ENCODE measurements at regions not wholly inside any gene's neighbourhood (a gene's known extent, or its start where the extent isn't known, plus 50 kb on each side); places are given as distances from the start of the nearest gene placed in this dataset.

DNA sequence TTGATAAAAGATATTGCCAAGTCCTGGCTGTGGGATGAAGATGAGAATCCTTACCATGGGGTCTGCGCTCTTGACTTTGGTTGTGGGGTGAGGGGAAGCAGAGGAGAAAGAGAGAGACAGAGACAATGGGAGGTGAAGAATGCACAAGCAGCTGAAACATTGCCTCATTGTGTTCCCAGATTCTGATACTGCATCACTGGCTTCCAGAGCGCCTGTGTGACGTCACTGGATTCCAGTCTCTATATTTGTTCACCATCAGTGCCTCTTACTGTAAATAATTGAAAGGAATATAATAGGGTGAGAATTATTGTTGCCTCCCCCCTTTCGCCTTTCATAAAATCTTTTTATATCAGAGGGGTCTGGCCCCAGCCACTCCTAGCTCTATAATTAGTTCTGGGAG is 188.9 kb upstream of the NTF3 start:
- H3K36me3 ChIP-seq (ENCODE audit: control insufficient read depth, insufficient read depth, low read length) = no peaks in the 10 kb centered on the region
- 100% methylated on average over 2 of the region's 4 CpGs for WGBS (ENCODE audit: insufficient coverage, low lambda C conversion rate)
- DNase-seq = peak in 1 of 2 donors; percentile 11
- no peaks in the 10 kb centered on the region for H3K27me3 ChIP-seq (ENCODE audit: control insufficient read depth, insufficient read depth, low read length)
- H3K4me3 ChIP-seq (ENCODE audit: low read length) = no peak overlapping the region
- peaks cover 18% of the 10 kb centered on the region for H3K4me1 ChIP-seq (ENCODE audit: control insufficient read depth, insufficient read depth, low read length)
- no peak overlapping the region for H3K27ac ChIP-seq (ENCODE audit: low read length)
- H3K9me3 ChIP-seq (ENCODE audit: control insufficient read depth, low read depth, low read length) = no peaks in the 10 kb centered on the region

- WGBS (ENCODE audit: insufficient coverage, low lambda C conversion rate) = no CpG with 5 or more reads among the region's 5 CpGs
- Histone ChIP-seq H3K9me3 (ENCODE audit: control insufficient read depth, low read depth, low read length) (no peaks in the 10 kb centered on the region), H3K4me1 (ENCODE audit: control insufficient read depth, insufficient read depth, low read length) (peaks cover 18% of the 10 kb centered on the region)
Observed at GRCh38 chr12:5244513-5244972, 187.4 kb upstream of the NTF3 start.

DNA sequence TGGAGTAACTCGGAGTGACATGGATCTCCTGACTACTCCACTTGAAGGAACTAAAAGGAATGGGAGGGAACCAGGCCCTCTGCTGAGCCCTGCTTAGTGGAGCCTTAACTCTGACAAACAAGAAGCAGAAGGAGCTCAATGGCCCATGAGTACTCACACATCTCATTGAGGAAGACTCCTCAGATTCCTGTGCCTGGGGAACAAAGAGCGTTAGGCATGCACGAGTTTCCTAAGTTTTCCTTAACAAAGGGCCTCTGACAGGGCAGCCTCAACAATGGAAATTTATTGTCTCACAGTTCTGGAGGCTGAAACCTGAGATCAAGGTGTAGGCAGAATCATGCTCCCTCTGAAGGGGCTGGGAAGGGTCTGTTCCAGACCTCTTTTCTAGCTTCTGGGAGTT is 185.7 kb upstream of the NTF3 start:
- no CpG with 5 or more reads among the region's 3 CpGs for WGBS (ENCODE audit: insufficient coverage, low lambda C conversion rate)
- Histone ChIP-seq H3K27me3 (ENCODE audit: control insufficient read depth, insufficient read depth, low read length) (no peaks in the 10 kb centered on the region), H3K4me1 (ENCODE audit: control insufficient read depth, insufficient read depth, low read length) (peaks cover 18% of the 10 kb centered on the region), H3K9me3 (ENCODE audit: control insufficient read depth, low read depth, low read length) (no peaks in the 10 kb centered on the region), H3K4me3 (ENCODE audit: low read length) (no peak overlapping the region), H3K27ac (ENCODE audit: low read length) (no peak overlapping the region), H3K36me3 (ENCODE audit: control insufficient read depth, insufficient read depth, low read length) (no peaks in the 10 kb centered on the region)
- DNase-seq = no peak

More at GRCh38 chr12:5244513-5244972, 187.4 kb upstream of the NTF3 start:
- Histone ChIP-seq H3K4me3 (ENCODE audit: low read length) (no peak overlapping the region), H3K27me3 (ENCODE audit: control insufficient read depth, insufficient read depth, low read length) (no peaks in the 10 kb centered on the region), H3K27ac (ENCODE audit: low read length) (peak overlapping the region; percentile 33), H3K36me3 (ENCODE audit: control insufficient read depth, insufficient read depth, low read length) (no peaks in the 10 kb centered on the region)
- peak; percentile 55 to 75 for DNase-seq

GRCh38 chr12:5247144-5247543 is 184.8 kb upstream of the NTF3 start:
- Histone ChIP-seq H3K27me3 (ENCODE audit: control insufficient read depth, insufficient read depth, low read length) (no peaks in the 10 kb centered on the region), H3K27ac (ENCODE audit: low read length) (no peak overlapping the region), H3K4me1 (ENCODE audit: control insufficient read depth, insufficient read depth, low read length) (peaks cover 18% of the 10 kb centered on the region), H3K36me3 (ENCODE audit: control insufficient read depth, insufficient read depth, low read length) (no peaks in the 10 kb centered on the region), H3K9me3 (ENCODE audit: control insufficient read depth, low read depth, low read length) (no peaks in the 10 kb centered on the region), H3K4me3 (ENCODE audit: low read length) (no peak overlapping the region)
- no peak for DNase-seq
- WGBS (ENCODE audit: insufficient coverage, low lambda C conversion rate) = no CpG with 5 or more reads among the region's 3 CpGs

- Histone ChIP-seq H3K27ac (ENCODE audit: low read length) (no peak overlapping the region), H3K36me3 (ENCODE audit: control insufficient read depth, insufficient read depth, low read length) (no peaks in the 10 kb centered on the region), H3K9me3 (ENCODE audit: control insufficient read depth, low read depth, low read length) (no peaks in the 10 kb centered on the region), H3K4me1 (ENCODE audit: control insufficient read depth, insufficient read depth, low read length) (peaks cover 18% of the 10 kb centered on the region), H3K4me3 (ENCODE audit: low read length) (no peak overlapping the region), H3K27me3 (ENCODE audit: control insufficient read depth, insufficient read depth, low read length) (no peaks in the 10 kb centered on the region)
- DNase-seq = no peak
- WGBS (ENCODE audit: insufficient coverage, low lambda C conversion rate) = 85% methylated on average over 2 of the region's 3 CpGs
Observed at GRCh38 chr12:5248230-5248629, 183.7 kb upstream of the NTF3 start.

DNA sequence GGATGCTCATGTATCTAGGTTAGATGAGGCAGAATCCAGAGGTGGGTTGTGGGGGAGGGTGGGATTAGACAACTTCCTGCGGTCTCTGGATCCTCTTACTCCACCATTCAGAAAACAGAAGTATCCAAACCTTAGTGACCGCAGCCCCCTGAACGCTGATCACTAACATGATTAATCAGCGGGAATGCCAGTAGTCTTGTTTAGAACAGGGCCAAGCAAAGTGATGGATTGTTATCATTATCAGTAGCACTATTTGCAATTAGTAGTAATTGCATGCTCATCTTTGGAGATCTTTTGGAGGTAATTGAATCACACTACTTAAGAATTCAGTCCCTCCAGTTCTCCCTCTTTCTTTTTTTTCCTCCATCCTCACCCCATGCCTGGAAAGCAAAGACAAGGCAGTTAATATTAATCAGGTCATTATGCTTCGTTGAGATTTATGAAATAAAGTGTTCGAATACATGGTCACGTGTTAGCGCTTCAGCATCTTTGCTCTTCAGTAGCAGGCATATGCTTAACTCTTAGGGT is 182.8 kb upstream of the NTF3 start:
- Histone ChIP-seq H3K27me3 (ENCODE audit: control insufficient read depth, insufficient read depth, low read length) (no peaks in the 10 kb centered on the region), H3K9me3 (ENCODE audit: control insufficient read depth, low read depth, low read length) (no peaks in the 10 kb centered on the region), H3K4me3 (ENCODE audit: low read length) (no peak overlapping the region), H3K27ac (ENCODE audit: low read length) (no peak overlapping the region), H3K4me1 (ENCODE audit: control insufficient read depth, insufficient read depth, low read length) (peaks cover 12% of the 10 kb centered on the region), H3K36me3 (ENCODE audit: control insufficient read depth, insufficient read depth, low read length) (no peaks in the 10 kb centered on the region)
- WGBS (ENCODE audit: insufficient coverage, low lambda C conversion rate) = 81% methylated on average over 3 of the region's 8 CpGs
- DNase-seq = no peak

- no peak for DNase-seq
- Histone ChIP-seq H3K4me1 (ENCODE audit: control insufficient read depth, insufficient read depth, low read length) (no peaks in the 10 kb centered on the region), H3K36me3 (ENCODE audit: control insufficient read depth, insufficient read depth, low read length) (no peaks in the 10 kb centered on the region), H3K27ac (ENCODE audit: low read length) (no peak overlapping the region), H3K9me3 (ENCODE audit: control insufficient read depth, low read depth, low read length) (no peaks in the 10 kb centered on the region), H3K4me3 (ENCODE audit: low read length) (no peak overlapping the region), H3K27me3 (ENCODE audit: control insufficient read depth, insufficient read depth, low read length) (no peaks in the 10 kb centered on the region)
- WGBS (ENCODE audit: insufficient coverage, low lambda C conversion rate) = no CpG with 5 or more reads among the region's 6 CpGs
Observed at GRCh38 chr12:5251092-5251491, 180.8 kb upstream of the NTF3 start.

DNA sequence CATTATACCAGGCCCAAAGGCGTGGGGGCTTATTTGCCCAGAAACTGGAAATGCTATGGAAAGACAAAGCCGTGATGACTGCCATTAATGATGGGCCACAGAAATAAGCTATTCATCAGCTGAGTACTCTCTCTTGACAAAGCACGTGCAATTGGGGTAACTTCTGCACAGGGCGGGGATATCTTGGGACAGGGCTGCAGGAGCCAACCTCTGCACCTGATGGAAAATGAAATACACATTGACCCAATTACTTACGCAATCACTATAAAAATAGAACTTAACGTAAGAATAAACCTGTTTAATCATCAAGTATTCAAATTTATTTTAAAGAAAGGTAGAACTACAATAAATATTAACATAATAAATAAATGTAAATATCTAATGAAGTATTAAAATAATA is 180.1 kb upstream of the NTF3 start:
- no CpG with 5 or more reads among the region's 6 CpGs for whole genome bisulfite sequencing (ENCODE audit: insufficient coverage, low lambda C conversion rate)
- Histone ChIP-seq H3K4me3 (ENCODE audit: low read length) (no peak overlapping the region), H3K9me3 (ENCODE audit: control insufficient read depth, low read depth, low read length) (no peaks in the 10 kb centered on the region), H3K27ac (ENCODE audit: low read length) (no peak overlapping the region), H3K36me3 (ENCODE audit: control insufficient read depth, insufficient read depth, low read length) (no peaks in the 10 kb centered on the region), H3K27me3 (ENCODE audit: control insufficient read depth, insufficient read depth, low read length) (no peaks in the 10 kb centered on the region), H3K4me1 (ENCODE audit: control insufficient read depth, insufficient read depth, low read length) (no peaks in the 10 kb centered on the region)
- no peak for DNase-seq

DNA sequence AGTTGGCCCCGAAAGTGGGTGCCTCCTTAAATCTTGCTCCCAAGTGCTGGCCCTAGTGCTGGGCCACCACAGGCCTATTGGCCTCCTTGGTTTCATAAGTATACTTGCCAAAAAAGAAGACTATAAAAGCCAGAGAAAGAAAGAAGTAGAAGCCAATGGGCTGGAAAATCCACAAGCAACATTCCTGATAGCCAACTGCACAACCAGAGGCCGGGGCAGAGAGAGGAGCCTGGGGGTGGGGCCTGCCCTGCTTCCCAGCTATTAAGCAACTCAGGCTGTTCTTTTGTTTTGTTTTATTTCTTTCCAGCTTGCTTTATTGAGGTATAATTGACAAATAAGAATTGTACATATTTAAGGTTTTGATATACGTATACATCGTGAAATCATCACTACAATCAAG is 177.2 kb upstream of the NTF3 start:
- no peak for DNase-seq
- no peaks in the 10 kb centered on the region for H3K36me3 ChIP-seq (ENCODE audit: control insufficient read depth, insufficient read depth, low read length)
- no peaks in the 10 kb centered on the region for H3K27me3 ChIP-seq (ENCODE audit: control insufficient read depth, insufficient read depth, low read length)
- H3K4me3 ChIP-seq (ENCODE audit: low read length) = no peak overlapping the region
- H3K4me1 ChIP-seq (ENCODE audit: control insufficient read depth, insufficient read depth, low read length) = peaks cover 5% of the 10 kb centered on the region
- WGBS (ENCODE audit: insufficient coverage, low lambda C conversion rate) = 100% methylated on average over 2 of the region's 4 CpGs
- no peaks in the 10 kb centered on the region for H3K9me3 ChIP-seq (ENCODE audit: control insufficient read depth, low read depth, low read length)
- H3K27ac ChIP-seq (ENCODE audit: low read length) = no peak overlapping the region

- Histone ChIP-seq H3K36me3 (ENCODE audit: control insufficient read depth, insufficient read depth, low read length) (no peaks in the 10 kb centered on the region), H3K4me3 (ENCODE audit: low read length) (no peak overlapping the region), H3K9me3 (ENCODE audit: control insufficient read depth, low read depth, low read length) (no peaks in the 10 kb centered on the region), H3K27me3 (ENCODE audit: control insufficient read depth, insufficient read depth, low read length) (no peaks in the 10 kb centered on the region), H3K27ac (ENCODE audit: low read length) (no peak overlapping the region), H3K4me1 (ENCODE audit: control insufficient read depth, insufficient read depth, low read length) (peaks cover 19% of the 10 kb centered on the region)
- no CpG with 5 or more reads among the region's 2 CpGs for WGBS (ENCODE audit: insufficient coverage, low lambda C conversion rate)
- no peak for DNase-seq
Observed at GRCh38 chr12:5257763-5258495, 174.0 kb upstream of the NTF3 start.

DNA sequence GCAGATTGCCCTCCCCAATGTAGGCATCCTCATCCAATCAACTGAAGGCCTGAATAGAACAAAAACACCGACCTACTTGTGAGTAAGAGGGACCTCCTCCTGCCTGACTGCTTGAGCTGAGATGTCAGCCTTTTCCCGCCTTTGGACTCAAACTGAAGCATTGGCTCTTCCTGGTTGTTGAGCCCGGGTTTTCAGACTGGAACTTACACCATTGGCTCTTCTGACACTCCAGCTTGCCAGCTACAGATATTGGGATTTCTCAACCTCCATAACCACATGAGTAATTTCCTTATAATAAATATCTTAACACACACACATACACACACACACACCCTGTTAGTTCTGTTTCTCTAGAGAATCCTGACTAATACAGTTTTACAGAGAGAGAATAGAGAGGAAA is 173.4 kb upstream of the NTF3 start:
- Histone ChIP-seq H3K4me1 (ENCODE audit: control insufficient read depth, insufficient read depth, low read length) (peaks cover 19% of the 10 kb centered on the region), H3K4me3 (ENCODE audit: low read length) (no peak overlapping the region), H3K27me3 (ENCODE audit: control insufficient read depth, insufficient read depth, low read length) (no peaks in the 10 kb centered on the region), H3K9me3 (ENCODE audit: control insufficient read depth, low read depth, low read length) (no peaks in the 10 kb centered on the region), H3K27ac (ENCODE audit: low read length) (no peak overlapping the region), H3K36me3 (ENCODE audit: control insufficient read depth, insufficient read depth, low read length) (no peaks in the 10 kb centered on the region)
- no peak for DNase-seq
- WGBS (ENCODE audit: insufficient coverage, low lambda C conversion rate) = no CpG with 5 or more reads among the region's 3 CpGs
